ENCODE measurements at regions not wholly inside any gene's neighbourhood (a gene's known extent, or its start where the extent isn't known, plus 50 kb on each side); places are given as distances from the start of the nearest gene placed in this dataset.

DNA sequence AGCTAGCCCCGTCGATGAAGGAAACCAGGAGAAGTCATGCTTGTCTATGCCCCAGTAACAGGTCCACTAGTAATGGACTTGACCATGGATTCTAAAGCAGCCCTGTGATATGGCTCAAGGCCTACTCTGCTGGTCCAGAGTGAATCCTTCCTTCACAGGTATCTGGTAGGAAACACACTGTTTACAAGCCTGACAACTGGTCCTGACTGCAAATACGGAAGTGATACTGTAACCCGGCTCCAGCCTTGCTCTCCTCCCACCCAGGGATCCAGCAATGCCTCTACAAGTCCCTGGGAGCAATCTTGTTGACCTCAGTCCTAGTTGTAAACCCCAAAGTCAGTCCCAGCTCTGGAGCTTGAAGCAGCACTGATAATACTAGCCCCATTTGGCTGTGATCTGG lies 239.2 kb upstream of the GRID2 start:
- Histone ChIP-seq H3K4me1 (peaks cover 3% of the 10 kb centered on the region), H3K36me3 (replicated peaks in 1 of 2; ENCODE audit: insufficient read depth in 1 of 2, low read depth in 2 of 2) (no peaks in the 10 kb centered on the region), H3K27me3 (no peaks in the 10 kb centered on the region), H3K27ac (no peak overlapping the region), H3K4me3 (no peak overlapping the region), H3K9me3 (no peaks in the 10 kb centered on the region)
- no peak for ATAC-seq
- TF ChIP-seq POLR2A (IDR thresholded peaks at IDR 0.05), result no peak
- TF ChIP-seq, protein P1, sequence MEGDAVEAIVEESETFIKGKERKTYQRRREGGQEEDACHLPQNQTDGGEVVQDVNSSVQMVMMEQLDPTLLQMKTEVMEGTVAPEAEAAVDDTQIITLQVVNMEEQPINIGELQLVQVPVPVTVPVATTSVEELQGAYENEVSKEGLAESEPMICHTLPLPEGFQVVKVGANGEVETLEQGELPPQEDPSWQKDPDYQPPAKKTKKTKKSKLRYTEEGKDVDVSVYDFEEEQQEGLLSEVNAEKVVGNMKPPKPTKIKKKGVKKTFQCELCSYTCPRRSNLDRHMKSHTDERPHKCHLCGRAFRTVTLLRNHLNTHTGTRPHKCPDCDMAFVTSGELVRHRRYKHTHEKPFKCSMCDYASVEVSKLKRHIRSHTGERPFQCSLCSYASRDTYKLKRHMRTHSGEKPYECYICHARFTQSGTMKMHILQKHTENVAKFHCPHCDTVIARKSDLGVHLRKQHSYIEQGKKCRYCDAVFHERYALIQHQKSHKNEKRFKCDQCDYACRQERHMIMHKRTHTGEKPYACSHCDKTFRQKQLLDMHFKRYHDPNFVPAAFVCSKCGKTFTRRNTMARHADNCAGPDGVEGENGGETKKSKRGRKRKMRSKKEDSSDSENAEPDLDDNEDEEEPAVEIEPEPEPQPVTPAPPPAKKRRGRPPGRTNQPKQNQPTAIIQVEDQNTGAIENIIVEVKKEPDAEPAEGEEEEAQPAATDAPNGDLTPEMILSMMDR (IDR thresholded peaks at IDR 0.05), result no peak
- 69 to 75% methylated on average over 4 of the region's 4 CpGs for WGBS, 2 donors
- DNase-seq, result no peak
- intact Hi-C loops (cut with DNase I), result no loop called here

DNA sequence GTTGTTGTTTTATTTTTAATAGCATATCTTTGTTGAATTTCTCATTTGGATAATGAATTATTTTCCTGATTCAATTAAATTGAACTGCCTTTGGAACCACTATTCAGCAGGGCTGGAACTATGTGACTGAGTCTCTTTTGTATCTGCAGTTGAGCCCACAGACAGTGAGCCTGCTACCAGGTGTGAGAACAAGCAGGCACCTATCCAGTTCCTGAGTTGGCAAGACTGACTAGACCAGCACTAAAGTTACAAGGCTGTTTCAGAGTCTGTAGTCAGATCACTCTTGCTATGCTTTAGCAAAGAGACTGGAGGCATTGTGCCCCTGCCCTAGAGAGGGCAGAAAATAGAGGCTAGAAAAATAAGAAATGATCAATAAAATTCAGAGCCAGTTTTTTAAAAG lies 237.3 kb upstream of the GRID2 start:
- Histone ChIP-seq H3K27ac (no peak overlapping the region), H3K9me3 (peaks cover 0 to 7% (median 0%) of the 10 kb centered on the region in 3 donors), H3K27me3 (no peaks in the 10 kb centered on the region), H3K36me3 (replicated peaks in 1 of 2; ENCODE audit: insufficient read depth in 1 of 2, low read depth in 2 of 2) (no peaks in the 10 kb centered on the region), H3K4me1 (no peaks in the 10 kb centered on the region), H3K4me3 (no peak overlapping the region)
- intact Hi-C loops (cut with DNase I), result no loop called here
- DNase-seq (peak; percentile 39 to 76 (median 61)), ATAC-seq (peak; percentile 59)
- TF ChIP-seq POLR2A (IDR thresholded peaks at IDR 0.05), result no peak
- TF ChIP-seq, protein P1 (IDR thresholded peaks at IDR 0.05), result no peak

DNA sequence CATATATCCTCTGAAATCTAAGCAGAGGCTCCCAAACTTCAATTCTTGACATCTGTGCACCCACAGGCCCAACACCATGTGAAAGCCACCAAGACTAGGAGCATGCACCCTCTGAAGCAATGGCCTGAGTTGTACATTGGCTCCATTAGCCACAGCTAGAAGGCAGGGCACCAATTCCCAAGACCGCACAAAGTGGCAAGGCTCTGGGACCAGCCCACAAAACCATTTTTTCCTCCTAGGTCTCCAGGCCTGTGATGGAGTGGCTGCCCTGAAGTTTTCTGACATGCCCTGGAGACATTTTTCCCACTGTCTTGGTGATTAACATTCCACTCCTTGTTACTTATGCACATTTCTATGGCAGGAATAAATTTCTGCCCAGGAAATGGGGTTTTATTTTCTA lies 232.2 kb upstream of the GRID2 start:
- ATAC-seq, result no peak
- H3K36me3 ChIP-seq (replicated peaks in 1 of 2; ENCODE audit: insufficient read depth in 1 of 2, low read depth in 2 of 2), result no peaks in the 10 kb centered on the region
- peaks cover 0 to 10% (median 0%) of the 10 kb centered on the region in 3 donors for H3K9me3 ChIP-seq
- 71 to 92% methylated on average over 1 of the region's 1 CpG for WGBS, 2 donors
- no peak for DNase-seq
- TF ChIP-seq, protein P1 (IDR thresholded peaks at IDR 0.05), result no peak
- TF ChIP-seq POLR2A (IDR thresholded peaks at IDR 0.05), result no peak
- intact Hi-C loops (cut with DNase I), result no loop called here
- no peak overlapping the region for H3K4me3 ChIP-seq
- H3K27me3 ChIP-seq, result no peaks in the 10 kb centered on the region
- no peaks in the 10 kb centered on the region for H3K4me1 ChIP-seq
- H3K27ac ChIP-seq, result no peak overlapping the region

DNA sequence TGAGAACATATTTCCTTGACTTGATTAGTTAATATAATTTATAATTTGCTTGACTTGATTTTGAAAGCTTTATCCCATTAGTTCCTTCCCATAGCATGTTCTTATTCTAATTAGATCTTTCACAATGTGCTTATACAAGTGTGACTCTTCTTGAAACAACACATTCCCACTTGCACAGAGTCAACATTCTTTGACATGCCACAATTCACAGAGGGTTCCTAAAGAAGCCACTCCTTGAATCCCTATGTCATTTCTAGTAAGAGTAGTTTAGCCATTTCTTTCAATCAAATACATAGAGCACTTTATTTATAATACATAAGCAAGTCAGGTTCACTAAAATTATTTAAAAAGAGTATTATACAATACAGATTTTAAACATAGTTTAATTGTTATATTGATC lies 228.9 kb upstream of the GRID2 start:
- no peaks in the 10 kb centered on the region for H3K27me3 ChIP-seq
- H3K9me3 ChIP-seq, result peaks cover 0 to 10% (median 0%) of the 10 kb centered on the region in 3 donors
- H3K36me3 ChIP-seq (replicated peaks in 1 of 2; ENCODE audit: insufficient read depth in 1 of 2, low read depth in 2 of 2), result no peaks in the 10 kb centered on the region
- no peak for ATAC-seq
- intact Hi-C loops (cut with DNase I), result no loop called here
- no peak for DNase-seq
- no peak overlapping the region for H3K4me3 ChIP-seq
- TF ChIP-seq, protein P1 (IDR thresholded peaks at IDR 0.05), result no peak
- TF ChIP-seq POLR2A (IDR thresholded peaks at IDR 0.05), result no peak
- no peaks in the 10 kb centered on the region for H3K4me1 ChIP-seq
- H3K27ac ChIP-seq, result no peak overlapping the region

DNA sequence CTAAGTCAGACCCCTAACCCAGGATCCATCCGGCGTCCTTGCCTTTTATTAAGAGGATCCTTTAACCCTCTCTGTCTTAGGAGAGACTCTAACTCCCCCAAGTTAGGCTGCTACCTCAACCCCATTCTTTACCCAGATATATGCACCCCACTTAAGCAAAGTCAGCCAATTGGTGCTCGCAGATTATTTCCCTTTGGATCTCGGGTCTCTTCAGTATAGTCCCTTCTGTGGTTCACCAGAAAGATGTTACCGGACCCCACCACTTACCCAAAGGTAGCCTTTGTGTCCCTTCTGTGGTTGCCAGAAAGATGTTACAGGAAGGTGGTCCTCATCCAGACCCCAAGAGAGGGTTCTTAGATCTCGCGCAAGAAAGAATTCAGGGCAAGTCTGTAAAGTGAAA lies 212.9 kb upstream of the GRID2 start:
- Histone ChIP-seq H3K4me3 (no peak overlapping the region), H3K36me3 (replicated peaks in 1 of 2; ENCODE audit: insufficient read depth in 1 of 2, low read depth in 2 of 2) (no peaks in the 10 kb centered on the region), H3K27ac (no peak overlapping the region), H3K4me1 (no peaks in the 10 kb centered on the region), H3K9me3 (no peaks in the 10 kb centered on the region), H3K27me3 (no peaks in the 10 kb centered on the region)
- intact Hi-C loops (cut with DNase I), result no loop called here
- DNase-seq (no peak), ATAC-seq (no peak)
- TF ChIP-seq POLR2A (IDR thresholded peaks at IDR 0.05), result no peak
- TF ChIP-seq, protein P1 (IDR thresholded peaks at IDR 0.05), result no peak
- WGBS, 2 donors, result 88 to 95% methylated on average over 7 of the region's 7 CpGs

All from body of pancreas (tissue), 4 donors.